DND-41 (cell line): ENCODE measurements at regions not wholly inside any gene's neighbourhood (a gene's known extent, or its start where the extent isn't known, plus 50 kb on each side); places are given as distances from the start of the nearest gene placed in this dataset.
A peak's percentile ranks its signal among the peaks of the same experiment; 100 is the strongest.

Source experiments
- ATAC-seq: fragments of 200-7000 bp; cut with Tn5 transposase; 3 replicates; pipeline ENCODE4 v1.9.1; 2021; ENCODE audit warnings: low read depth; ENCODE audit not compliant: insufficient read depth
- DNase-seq: peaks from one replicate; pipeline ENCODE4 v3.0.0-alpha.2; 2020
- H2AFZ ChIP-seq: 2 replicates; pipeline ENCODE4 v1.6.0; 2012; ENCODE audit warnings: low read depth, low read length
- H3K27ac ChIP-seq: 2 replicates; pipeline ENCODE4 v1.5.1; 2012; ENCODE audit warnings: low read length, inconsistent platforms
- H3K27me3 ChIP-seq: fragments of 200-600 bp; sonication (generic); 2 replicates; pipeline ENCODE4 v1.6.0; 2012; ENCODE audit warnings: low read length, mild to moderate bottlenecking, inconsistent platforms; ENCODE audit not compliant: insufficient read depth, poor library complexity
- H3K36me3 ChIP-seq: 2 replicates; pipeline ENCODE4 v1.5.1; 2012; ENCODE audit warnings: low read length, inconsistent platforms; ENCODE audit not compliant: insufficient read depth
- H3K4me1 ChIP-seq: 2 replicates; pipeline ENCODE4 v1.5.1; 2012; ENCODE audit warnings: mild to moderate bottlenecking, low read length; ENCODE audit not compliant: insufficient read depth
- H3K4me2 ChIP-seq: 2 replicates; pipeline ENCODE4 v1.6.0; 2012; ENCODE audit warnings: mild to moderate bottlenecking, moderate library complexity, low read length, inconsistent platforms; ENCODE audit not compliant: insufficient read depth
- H3K4me3 ChIP-seq, 2 experiments: fragments of 200-600 bp in 1 of 2; shearing (Covaris generic) in 1 of 2; 2 replicates each; pipeline ENCODE4 v1.5.1; 2012 to 2016; ENCODE audit warnings: inconsistent platforms in 2 of 2, low read length in 2 of 2, mild to moderate bottlenecking in 2 of 2, low read depth in 1 of 2, moderate library complexity in 1 of 2
- H3K79me2 ChIP-seq: 2 replicates; pipeline ENCODE4 v1.6.0; 2012; ENCODE audit warnings: low read length, inconsistent platforms; ENCODE audit not compliant: insufficient read depth
- H3K9ac ChIP-seq: 2 replicates; pipeline ENCODE4 v1.6.0; 2012; ENCODE audit warnings: low read depth, mild to moderate bottlenecking, inconsistent platforms, low read length, moderate library complexity
- H3K9me3 ChIP-seq: 2 replicates; pipeline ENCODE4 v1.5.1; 2012; ENCODE audit warnings: low read length, moderate library complexity, mild to moderate bottlenecking, inconsistent platforms; ENCODE audit not compliant: insufficient read depth, severe bottlenecking
- H4K20me1 ChIP-seq: 2 replicates; pipeline ENCODE4 v1.6.0; 2012; ENCODE audit warnings: low read length; ENCODE audit not compliant: insufficient read depth
- EZH2 ChIP-seq: IDR thresholded peaks from 3 replicates; pipeline ENCODE4 v1.6.1; 2012; ENCODE audit warnings: borderline replicate concordance, low read depth, mild to moderate bottlenecking, moderate library complexity, low read length, inconsistent platforms; ENCODE audit not compliant: severe bottlenecking
- TF ChIP-seq, protein P1 (sequence below): IDR thresholded peaks from 2 replicates; pipeline ENCODE4 v1.5.1; 2012; ENCODE audit warnings: borderline replicate concordance, low read length, moderate library complexity, mild to moderate bottlenecking; ENCODE audit not compliant: poor library complexity, severe bottlenecking; ENCODE audit errors: extremely low read depth

DNA sequence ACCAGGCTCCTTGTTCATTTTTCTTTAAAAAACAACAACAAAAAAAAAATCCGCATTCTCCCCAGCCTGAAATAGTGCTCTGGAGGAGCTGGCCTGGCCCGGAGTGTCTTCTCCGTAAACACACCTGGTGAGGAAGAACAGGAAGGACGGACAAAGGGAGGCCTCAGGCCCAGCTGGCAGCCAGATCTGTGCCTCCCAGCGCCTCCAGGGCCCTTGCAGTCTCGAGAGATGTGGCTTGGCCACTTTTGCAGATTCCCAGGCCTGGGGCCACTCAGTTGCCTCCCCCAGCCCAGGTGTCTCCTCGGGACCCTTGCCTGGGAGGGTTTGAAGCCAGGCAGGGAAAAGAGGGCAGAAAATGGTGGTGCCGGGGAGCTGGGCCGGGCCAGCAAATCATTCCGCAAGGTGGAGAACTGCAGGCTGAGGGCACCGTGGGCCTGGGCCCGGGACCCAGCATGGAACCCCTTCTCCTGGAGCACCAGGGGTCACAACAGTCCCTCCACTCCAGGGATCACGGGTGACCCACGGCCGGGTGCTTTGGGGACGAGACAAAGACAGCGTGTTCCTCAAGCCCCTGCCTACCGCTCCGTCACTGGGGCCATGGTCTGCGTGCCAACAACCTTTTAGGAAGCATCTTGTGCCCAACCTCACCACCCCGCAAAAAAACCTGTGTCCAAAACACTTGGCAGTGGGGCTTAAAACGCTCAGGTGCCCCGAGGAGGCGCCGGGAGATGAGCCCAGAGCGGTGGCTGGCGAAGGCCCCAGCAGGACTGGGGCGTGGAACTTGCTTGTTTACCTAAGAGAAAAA is 67.1 kb upstream of the WNT7B start:
- DNase-seq (peak; percentile 54), ATAC-seq (peak; percentile 70)
- H3K79me2 ChIP-seq: peaks cover 5% of the 10 kb centered on the region
- H4K20me1 ChIP-seq: no peaks in the 10 kb centered on the region
- H3K9ac ChIP-seq: peak overlapping the region; percentile 81
- H3K27ac ChIP-seq: peak overlapping the region; percentile 74
- H3K36me3 ChIP-seq: no peaks in the 10 kb centered on the region
- peak overlapping the region; percentile 76 for H3K4me2 ChIP-seq
- peak overlapping the region; percentile 91 for H2AFZ ChIP-seq
- peaks cover 26% of the 10 kb centered on the region for H3K4me1 ChIP-seq
- no peaks in the 10 kb centered on the region for H3K9me3 ChIP-seq
- TF ChIP-seq EZH2: no peak
- TF ChIP-seq, protein P1, sequence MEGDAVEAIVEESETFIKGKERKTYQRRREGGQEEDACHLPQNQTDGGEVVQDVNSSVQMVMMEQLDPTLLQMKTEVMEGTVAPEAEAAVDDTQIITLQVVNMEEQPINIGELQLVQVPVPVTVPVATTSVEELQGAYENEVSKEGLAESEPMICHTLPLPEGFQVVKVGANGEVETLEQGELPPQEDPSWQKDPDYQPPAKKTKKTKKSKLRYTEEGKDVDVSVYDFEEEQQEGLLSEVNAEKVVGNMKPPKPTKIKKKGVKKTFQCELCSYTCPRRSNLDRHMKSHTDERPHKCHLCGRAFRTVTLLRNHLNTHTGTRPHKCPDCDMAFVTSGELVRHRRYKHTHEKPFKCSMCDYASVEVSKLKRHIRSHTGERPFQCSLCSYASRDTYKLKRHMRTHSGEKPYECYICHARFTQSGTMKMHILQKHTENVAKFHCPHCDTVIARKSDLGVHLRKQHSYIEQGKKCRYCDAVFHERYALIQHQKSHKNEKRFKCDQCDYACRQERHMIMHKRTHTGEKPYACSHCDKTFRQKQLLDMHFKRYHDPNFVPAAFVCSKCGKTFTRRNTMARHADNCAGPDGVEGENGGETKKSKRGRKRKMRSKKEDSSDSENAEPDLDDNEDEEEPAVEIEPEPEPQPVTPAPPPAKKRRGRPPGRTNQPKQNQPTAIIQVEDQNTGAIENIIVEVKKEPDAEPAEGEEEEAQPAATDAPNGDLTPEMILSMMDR: no peak
- H3K4me3 ChIP-seq: peak overlapping the region; percentile 24 to 63; a peak in 3 of 4 replicates
- no peaks in the 10 kb centered on the region for H3K27me3 ChIP-seq

DNA sequence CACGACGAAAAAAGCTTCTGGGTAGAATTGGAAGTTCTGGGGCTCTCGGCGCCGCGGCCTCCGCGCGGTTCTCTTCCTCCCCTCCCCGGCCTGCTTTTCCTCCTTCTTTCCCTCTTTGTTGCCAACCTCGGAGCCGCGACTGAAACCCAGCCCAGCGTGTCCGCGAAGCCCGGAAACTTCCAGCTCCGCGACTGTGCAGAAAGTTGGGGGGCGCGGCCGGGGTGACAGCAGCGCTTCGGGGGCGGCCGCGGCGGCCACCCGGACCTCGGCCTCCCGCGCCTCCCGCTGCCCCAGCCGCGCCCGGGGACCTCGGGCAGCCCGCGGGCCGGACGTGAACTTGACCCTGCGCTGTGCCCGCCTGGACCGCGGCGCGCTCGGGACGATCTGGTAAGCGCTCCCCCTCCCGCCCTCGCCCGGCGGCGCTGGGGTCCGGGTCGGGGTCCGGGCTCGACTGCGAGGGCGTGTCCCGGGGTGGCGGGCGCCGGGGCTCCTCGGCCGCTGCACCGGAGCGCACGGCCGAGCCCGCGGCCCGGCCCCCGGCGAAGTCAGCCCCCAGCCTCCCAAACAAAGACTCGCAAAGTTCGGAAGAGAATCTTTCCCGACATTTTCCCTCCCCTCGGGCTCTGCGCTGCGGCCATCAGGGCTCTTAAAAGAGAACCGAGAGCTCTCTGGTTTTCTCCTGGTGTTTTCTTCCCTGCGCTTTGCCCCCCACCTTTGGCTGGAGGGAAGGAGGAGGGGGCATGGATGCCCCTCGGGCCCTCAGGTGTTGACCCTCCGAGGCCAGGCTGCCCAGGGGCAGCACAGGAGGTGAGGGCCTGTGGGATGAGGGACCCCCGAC is 67.9 kb upstream of the WNT7B start:
- peaks cover 5% of the 10 kb centered on the region for H3K79me2 ChIP-seq
- TF ChIP-seq EZH2: no peak
- TF ChIP-seq, protein P1: no peak
- no peaks in the 10 kb centered on the region for H3K27me3 ChIP-seq
- H3K4me1 ChIP-seq: peaks cover 26% of the 10 kb centered on the region
- peak; percentile 58 for ATAC-seq
- peak overlapping the region; percentile 76 for H3K4me2 ChIP-seq
- H2AFZ ChIP-seq: peak overlapping the region; percentile 91
- peak overlapping the region; percentile 24 to 63; a peak in 3 of 4 replicates for H3K4me3 ChIP-seq
- peak overlapping the region; percentile 74 for H3K27ac ChIP-seq
- no peaks in the 10 kb centered on the region for H3K9me3 ChIP-seq
- H4K20me1 ChIP-seq: no peaks in the 10 kb centered on the region
- peak; percentile 39 for DNase-seq
- H3K36me3 ChIP-seq: no peaks in the 10 kb centered on the region
- peak overlapping the region; percentile 81 for H3K9ac ChIP-seq

DNA sequence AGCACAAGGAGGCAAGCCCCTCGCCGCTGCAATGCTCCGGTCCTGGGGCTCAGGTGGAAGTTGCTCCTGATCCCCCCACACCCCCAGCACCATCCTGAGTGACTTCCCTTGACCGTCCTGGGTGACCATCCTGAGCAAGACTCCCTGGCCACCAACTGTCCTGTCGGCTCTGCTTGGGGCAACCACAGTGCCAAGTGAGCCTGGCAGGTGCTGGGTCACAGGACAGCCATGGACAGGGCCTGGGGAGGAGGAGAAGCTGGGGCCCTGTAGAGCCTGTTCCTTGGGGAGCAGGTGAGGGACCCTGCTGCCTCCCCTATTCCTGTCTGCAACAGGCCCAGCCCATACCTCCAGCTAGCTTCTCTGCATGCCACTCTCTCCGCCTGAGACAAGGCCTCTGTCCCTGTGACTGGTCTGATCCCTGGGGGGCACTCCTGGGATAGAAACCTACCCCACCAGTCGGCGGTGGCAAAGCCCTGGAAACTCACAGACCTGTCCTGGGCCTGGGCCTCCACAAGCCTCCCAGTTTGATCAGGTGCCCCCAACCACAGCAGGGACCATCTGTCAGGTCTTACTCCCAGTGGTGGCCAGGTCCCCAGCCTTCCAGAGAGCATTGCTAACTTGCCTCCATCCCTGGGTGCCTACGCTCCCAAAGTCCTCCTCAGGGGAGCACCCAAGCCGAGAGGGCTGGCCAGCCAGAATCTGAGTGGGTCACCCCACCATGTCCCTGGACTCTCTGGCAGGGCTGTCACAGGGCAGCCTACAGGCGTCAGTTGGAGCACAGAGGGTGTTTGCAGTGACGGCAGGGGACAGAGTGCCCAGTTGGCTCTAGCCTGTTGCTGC is 68.7 kb upstream of the WNT7B start:
- Histone ChIP-seq H3K4me2 (peak overlapping the region; percentile 76), H3K36me3 (no peaks in the 10 kb centered on the region), H3K79me2 (peaks cover 5% of the 10 kb centered on the region), H3K9ac (peak overlapping the region; percentile 81), H2AFZ (peak overlapping the region; percentile 91; the same call in 1 of the 2 replicates), H3K4me3 (peak overlapping the region in 1 of 2 experiments; percentile 63; a peak in 2 of 4 replicates), H3K9me3 (no peaks in the 10 kb centered on the region), H3K4me1 (peaks cover 26% of the 10 kb centered on the region), H3K27me3 (no peaks in the 10 kb centered on the region), H3K27ac (peak overlapping the region; percentile 48), H4K20me1 (no peaks in the 10 kb centered on the region)
- no peak for DNase-seq
- TF ChIP-seq EZH2: no peak
- TF ChIP-seq, protein P1: no peak
- ATAC-seq: no peak
